Mammary epithelial cell (primary cell): ENCODE measurements at regions not wholly inside any gene's neighbourhood (a gene's known extent, or its start where the extent isn't known, plus 50 kb on each side); places are given as distances from the start of the nearest gene placed in this dataset.

Source experiments
- CTCF ChIP-seq, 2 donors: IDR thresholded peaks in 1 of 2; conservative IDR thresholded peaks in 1 of 2; 2 replicates each; pipeline ENCODE4 v1.5.1; 2011 to 2012; ENCODE audit warnings: inconsistent platforms in 2 of 2, low read length in 2 of 2, mild to moderate bottlenecking in 2 of 2, control low read depth in 1 of 2, low read depth in 1 of 2; ENCODE audit not compliant: insufficient read depth in 1 of 2; ENCODE audit errors: extremely low read depth in 1 of 2
- EZH2 ChIP-seq: IDR thresholded peaks from 2 replicates; pipeline ENCODE4 v1.6.1; 2012; ENCODE audit warnings: low read length, inconsistent platforms, borderline replicate concordance

GRCh38 chr6:153705429-153705828 lies 333.6 kb upstream of the OPRM1 start:
- TF ChIP-seq CTCF (conservative IDR thresholded peaks at IDR 0.05 in 1 of 2, IDR thresholded peaks at IDR 0.05 in 1 of 2; ENCODE audit: extremely low read depth in 1 of 2, insufficient read depth in 1 of 2, low read depth in 1 of 2, low read length in 2 of 2) (no peak), EZH2 (no peak)
